GM12878 (cell line): ENCODE measurements at regions not wholly inside any gene's neighbourhood (a gene's known extent, or its start where the extent isn't known, plus 50 kb on each side); places are given as distances from the start of the nearest gene placed in this dataset.
A peak's percentile ranks its signal among the peaks of the same experiment; 100 is the strongest.

Source experiments
- ATF7 ChIP-seq: fragments of 450-650 bp; IDR thresholded peaks from 2 replicates; pipeline ENCODE4 v1.6.1; 2016; ENCODE audit warnings: low read depth, mild to moderate bottlenecking
- CHD4 ChIP-seq: fragments of 200-600 bp; sonication (generic); IDR thresholded peaks from 2 replicates; pipeline ENCODE4 v1.6.1; 2016; ENCODE audit warnings: mild to moderate bottlenecking
- CREB1 ChIP-seq: IDR thresholded peaks from 2 replicates; pipeline ENCODE4 v1.6.1; 2012; ENCODE audit warnings: low read depth, mild to moderate bottlenecking, inconsistent platforms
- FOS ChIP-seq: IDR thresholded peaks from 3 replicates; pipeline ENCODE4 v1.6.1; 2011; ENCODE audit warnings: borderline replicate concordance; ENCODE audit not compliant: insufficient read length; ENCODE audit errors: extremely low read depth
- FOXM1 ChIP-seq: IDR thresholded peaks from 2 replicates; pipeline ENCODE4 v1.6.1; 2012; ENCODE audit warnings: low read depth, mild to moderate bottlenecking, inconsistent platforms, low read length, moderate library complexity
- LARP7 ChIP-seq: fragments of 450-650 bp; IDR thresholded peaks from 2 replicates; pipeline ENCODE4 v1.6.1; 2017; ENCODE audit warnings: mild to moderate bottlenecking
- MTA2 ChIP-seq: fragments of 450-650 bp; IDR thresholded peaks from 2 replicates; pipeline ENCODE4 v1.6.1; 2016; ENCODE audit warnings: low read depth, mild to moderate bottlenecking, moderate library complexity
- RAD51 ChIP-seq: fragments of 450-650 bp; IDR thresholded peaks from 2 replicates; pipeline ENCODE4 v1.6.1; 2016; ENCODE audit warnings: moderate library complexity, mild to moderate bottlenecking, inconsistent platforms
- RUNX3 ChIP-seq: IDR thresholded peaks from 2 replicates; pipeline ENCODE4 v1.6.1; 2012; ENCODE audit warnings: low read length, inconsistent platforms
- TAF1 ChIP-seq: IDR thresholded peaks from 2 replicates; pipeline ENCODE4 v1.6.1; 2011; ENCODE audit warnings: mild to moderate bottlenecking, low read depth, low read length, borderline replicate concordance
- TBL1XR1 ChIP-seq: IDR thresholded peaks from 2 replicates; pipeline ENCODE4 v1.6.1; 2012; ENCODE audit warnings: low read depth, low read length, improper control_type of control experiment
- ZBTB40 ChIP-seq: fragments of 450-650 bp; IDR thresholded peaks from 2 replicates; pipeline ENCODE4 v1.6.1; 2016; ENCODE audit warnings: mild to moderate bottlenecking, moderate library complexity, borderline replicate concordance
- ZNF24 ChIP-seq: fragments of 450-650 bp; IDR thresholded peaks from 2 replicates; pipeline ENCODE4 v1.6.1; 2017; ENCODE audit warnings: antibody characterized with exemption, mild to moderate bottlenecking
- TF ChIP-seq, protein P1 (sequence below): fragments of 450-650 bp; conservative IDR thresholded peaks from 2 replicates; pipeline ENCODE4 v1.6.1; 2017; ENCODE audit warnings: mild to moderate bottlenecking, moderate library complexity
- TF ChIP-seq, protein P2 (sequence below): IDR thresholded peaks from 2 replicates; pipeline ENCODE4 v1.6.1; 2011; ENCODE audit warnings: low read depth, mild to moderate bottlenecking, low read length, moderate library complexity, borderline replicate concordance; ENCODE audit errors: extremely low read depth
- TF ChIP-seq, protein P3 (sequence below): fragments of 450-650 bp; IDR thresholded peaks from 2 replicates; pipeline ENCODE4 v1.6.1; 2017; ENCODE audit warnings: mild to moderate bottlenecking, low read depth, inconsistent platforms; ENCODE audit not compliant: poor library complexity, severe bottlenecking
- TF ChIP-seq, protein P4 (sequence below): fragments of 450-650 bp; formaldehyde crosslinking; IDR thresholded peaks from 2 replicates; pipeline ENCODE4 v1.4.0; 2022; ENCODE audit warnings: mild to moderate bottlenecking, moderate library complexity

DNA sequence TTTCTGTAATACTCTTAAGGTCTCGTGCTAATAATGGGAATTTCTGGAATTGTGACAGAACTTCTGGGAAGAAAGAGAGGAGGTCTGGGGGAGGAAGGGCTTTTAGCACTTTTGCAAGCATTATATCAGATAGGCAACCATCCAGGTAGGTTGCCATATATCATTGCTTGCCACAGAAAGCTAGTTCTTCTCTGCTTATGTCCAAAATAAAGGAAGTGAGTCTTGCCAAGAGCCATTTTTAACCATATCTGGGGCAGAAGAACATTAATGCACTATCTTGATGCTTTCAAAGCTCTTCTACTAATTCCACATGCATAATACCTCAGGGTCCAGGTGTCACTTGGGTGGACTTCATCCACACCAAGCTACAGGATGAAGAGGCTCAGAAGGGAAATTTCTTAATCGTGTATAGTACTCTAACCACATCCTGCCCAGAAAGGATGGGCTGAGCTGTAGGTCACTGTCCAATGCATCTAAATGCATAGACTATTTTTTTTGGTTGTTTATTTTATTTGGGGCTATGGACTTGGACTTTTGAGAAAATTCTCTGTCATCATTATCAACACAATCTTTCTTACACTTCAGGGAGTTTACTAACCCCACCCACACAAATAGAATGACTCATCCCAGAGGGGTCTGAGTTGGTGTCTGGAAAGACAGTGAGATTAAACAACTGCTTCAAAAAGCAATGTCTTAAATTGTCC lies 68.9 kb upstream of the ADO start (continued):
- TF ChIP-seq, protein P1, sequence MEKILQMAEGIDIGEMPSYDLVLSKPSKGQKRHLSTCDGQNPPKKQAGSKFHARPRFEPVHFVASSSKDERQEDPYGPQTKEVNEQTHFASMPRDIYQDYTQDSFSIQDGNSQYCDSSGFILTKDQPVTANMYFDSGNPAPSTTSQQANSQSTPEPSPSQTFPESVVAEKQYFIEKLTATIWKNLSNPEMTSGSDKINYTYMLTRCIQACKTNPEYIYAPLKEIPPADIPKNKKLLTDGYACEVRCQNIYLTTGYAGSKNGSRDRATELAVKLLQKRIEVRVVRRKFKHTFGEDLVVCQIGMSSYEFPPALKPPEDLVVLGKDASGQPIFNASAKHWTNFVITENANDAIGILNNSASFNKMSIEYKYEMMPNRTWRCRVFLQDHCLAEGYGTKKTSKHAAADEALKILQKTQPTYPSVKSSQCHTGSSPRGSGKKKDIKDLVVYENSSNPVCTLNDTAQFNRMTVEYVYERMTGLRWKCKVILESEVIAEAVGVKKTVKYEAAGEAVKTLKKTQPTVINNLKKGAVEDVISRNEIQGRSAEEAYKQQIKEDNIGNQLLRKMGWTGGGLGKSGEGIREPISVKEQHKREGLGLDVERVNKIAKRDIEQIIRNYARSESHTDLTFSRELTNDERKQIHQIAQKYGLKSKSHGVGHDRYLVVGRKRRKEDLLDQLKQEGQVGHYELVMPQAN: no peak; the same call in 1 of the 2 replicates
- TF ChIP-seq TAF1 (no peak), ZBTB40 (no peak; the same call in 1 of the 2 replicates), FOXM1 (peak; percentile 95), MTA2 (peak; percentile 57), TBL1XR1 (0 out of 2 replicates have a peak, but pooled peaks have one; percentile 30), LARP7 (no peak; the same call in 1 of the 2 replicates), CHD4 (no peak), CREB1 (peak; percentile 45; the same call in 1 of the 2 replicates), RAD51 (no peak), RUNX3 (peak; percentile 95), ZNF24 (no peak), FOS (no peak), ATF7 (peak; percentile 58; the same call in 1 of the 2 replicates)
- TF ChIP-seq, protein P2, sequence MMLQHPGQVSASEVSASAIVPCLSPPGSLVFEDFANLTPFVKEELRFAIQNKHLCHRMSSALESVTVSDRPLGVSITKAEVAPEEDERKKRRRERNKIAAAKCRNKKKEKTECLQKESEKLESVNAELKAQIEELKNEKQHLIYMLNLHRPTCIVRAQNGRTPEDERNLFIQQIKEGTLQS: 0 out of 2 replicates have a peak, but pooled peaks have one; percentile 7
- TF ChIP-seq, protein P3, sequence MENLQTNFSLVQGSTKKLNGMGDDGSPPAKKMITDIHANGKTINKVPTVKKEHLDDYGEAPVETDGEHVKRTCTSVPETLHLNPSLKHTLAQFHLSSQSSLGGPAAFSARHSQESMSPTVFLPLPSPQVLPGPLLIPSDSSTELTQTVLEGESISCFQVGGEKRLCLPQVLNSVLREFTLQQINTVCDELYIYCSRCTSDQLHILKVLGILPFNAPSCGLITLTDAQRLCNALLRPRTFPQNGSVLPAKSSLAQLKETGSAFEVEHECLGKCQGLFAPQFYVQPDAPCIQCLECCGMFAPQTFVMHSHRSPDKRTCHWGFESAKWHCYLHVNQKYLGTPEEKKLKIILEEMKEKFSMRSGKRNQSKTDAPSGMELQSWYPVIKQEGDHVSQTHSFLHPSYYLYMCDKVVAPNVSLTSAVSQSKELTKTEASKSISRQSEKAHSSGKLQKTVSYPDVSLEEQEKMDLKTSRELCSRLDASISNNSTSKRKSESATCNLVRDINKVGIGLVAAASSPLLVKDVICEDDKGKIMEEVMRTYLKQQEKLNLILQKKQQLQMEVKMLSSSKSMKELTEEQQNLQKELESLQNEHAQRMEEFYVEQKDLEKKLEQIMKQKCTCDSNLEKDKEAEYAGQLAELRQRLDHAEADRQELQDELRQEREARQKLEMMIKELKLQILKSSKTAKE: peak; percentile 49
- TF ChIP-seq, protein P4, sequence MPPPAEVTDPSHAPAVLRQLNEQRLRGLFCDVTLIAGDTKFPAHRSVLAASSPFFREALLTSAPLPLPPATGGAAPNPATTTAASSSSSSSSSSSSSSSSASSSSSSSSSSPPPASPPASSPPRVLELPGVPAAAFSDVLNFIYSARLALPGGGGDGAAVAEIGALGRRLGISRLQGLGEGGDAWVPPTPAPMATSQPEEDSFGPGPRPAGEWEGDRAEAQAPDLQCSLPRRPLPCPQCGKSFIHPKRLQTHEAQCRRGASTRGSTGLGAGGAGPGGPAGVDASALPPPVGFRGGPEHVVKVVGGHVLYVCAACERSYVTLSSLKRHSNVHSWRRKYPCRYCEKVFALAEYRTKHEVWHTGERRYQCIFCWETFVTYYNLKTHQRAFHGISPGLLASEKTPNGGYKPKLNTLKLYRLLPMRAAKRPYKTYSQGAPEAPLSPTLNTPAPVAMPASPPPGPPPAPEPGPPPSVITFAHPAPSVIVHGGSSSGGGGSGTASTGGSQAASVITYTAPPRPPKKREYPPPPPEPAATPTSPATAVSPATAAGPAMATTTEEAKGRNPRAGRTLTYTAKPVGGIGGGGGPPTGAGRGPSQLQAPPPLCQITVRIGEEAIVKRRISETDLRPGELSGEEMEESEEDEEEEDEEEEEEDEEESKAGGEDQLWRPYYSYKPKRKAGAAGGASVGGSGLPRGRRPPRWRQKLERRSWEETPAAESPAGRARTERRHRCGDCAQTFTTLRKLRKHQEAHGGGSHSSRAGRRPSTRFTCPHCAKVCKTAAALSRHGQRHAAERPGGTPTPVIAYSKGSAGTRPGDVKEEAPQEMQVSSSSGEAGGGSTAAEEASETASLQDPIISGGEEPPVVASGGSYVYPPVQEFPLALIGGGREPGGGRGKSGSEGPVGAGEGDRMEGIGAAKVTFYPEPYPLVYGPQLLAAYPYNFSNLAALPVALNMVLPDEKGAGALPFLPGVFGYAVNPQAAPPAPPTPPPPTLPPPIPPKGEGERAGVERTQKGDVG (CRISPR knock-in tag): no peak
